ENCODE measurements at regions not wholly inside any gene's neighbourhood (a gene's known extent, or its start where the extent isn't known, plus 50 kb on each side); places are given as distances from the start of the nearest gene placed in this dataset.

GRCh38 chr1:112242470-112242869, 153.5 kb upstream of the CTTNBP2NL start:
- peaks cover 2% of the 10 kb centered on the region for H3K27me3 ChIP-seq
- H3K4me1 ChIP-seq = no peaks in the 10 kb centered on the region
- WGBS = 89% methylated on average over 5 of the region's 5 CpGs
- no peaks in the 10 kb centered on the region for H3K36me3 ChIP-seq
- DNase-seq (ENCODE audit: low spot score in 2 of 2) = no peak
- H3K9me3 ChIP-seq = no peaks in the 10 kb centered on the region
- TF ChIP-seq POLR2A (IDR thresholded peaks at IDR 0.05) (no peak), POLR2AphosphoS5 (IDR thresholded peaks at IDR 0.05) (no peak), CTCF (IDR thresholded peaks at IDR 0.05) (no peak), EP300 (IDR thresholded peaks at IDR 0.05) (no peak)
- H3K27ac ChIP-seq = no peak overlapping the region
- no peak overlapping the region for H3K4me3 ChIP-seq

GRCh38 chr1:112244131-112244530, 151.9 kb upstream of the CTTNBP2NL start:
- WGBS = 92% methylated on average over 3 of the region's 3 CpGs
- no peak for DNase-seq (ENCODE audit: low spot score in 2 of 2)
- Histone ChIP-seq H3K27ac (no peak overlapping the region), H3K4me3 (no peak overlapping the region), H3K27me3 (peaks cover 2% of the 10 kb centered on the region), H3K9me3 (no peaks in the 10 kb centered on the region), H3K4me1 (no peaks in the 10 kb centered on the region), H3K36me3 (no peaks in the 10 kb centered on the region)
- TF ChIP-seq CTCF (IDR thresholded peaks at IDR 0.05) (no peak), EP300 (IDR thresholded peaks at IDR 0.05) (no peak), POLR2A (IDR thresholded peaks at IDR 0.05) (no peak), POLR2AphosphoS5 (IDR thresholded peaks at IDR 0.05) (no peak)

GRCh38 chr1:112245114-112245513, 150.9 kb upstream of the CTTNBP2NL start:
- 78% methylated on average over 2 of the region's 2 CpGs for WGBS
- TF ChIP-seq POLR2AphosphoS5 (IDR thresholded peaks at IDR 0.05) = no peak
- TF ChIP-seq CTCF (IDR thresholded peaks at IDR 0.05) = no peak
- TF ChIP-seq POLR2A (IDR thresholded peaks at IDR 0.05) = no peak
- TF ChIP-seq EP300 (IDR thresholded peaks at IDR 0.05) = no peak
- H3K36me3 ChIP-seq = no peaks in the 10 kb centered on the region
- H3K27me3 ChIP-seq = peaks cover 2% of the 10 kb centered on the region
- no peaks in the 10 kb centered on the region for H3K9me3 ChIP-seq
- no peak overlapping the region for H3K4me3 ChIP-seq
- H3K27ac ChIP-seq = no peak overlapping the region
- DNase-seq (ENCODE audit: low spot score in 2 of 2) = no peak
- H3K4me1 ChIP-seq = no peaks in the 10 kb centered on the region

- Histone ChIP-seq H3K36me3 (no peaks in the 10 kb centered on the region), H3K27me3 (peaks cover 2% of the 10 kb centered on the region), H3K27ac (no peak overlapping the region), H3K4me3 (no peak overlapping the region), H3K4me1 (no peaks in the 10 kb centered on the region), H3K9me3 (no peaks in the 10 kb centered on the region)
- DNase-seq (ENCODE audit: low spot score in 2 of 2) = no peak
- 60% methylated on average over 1 of the region's 2 CpGs for WGBS
- no peak for TF ChIP-seq POLR2A (IDR thresholded peaks at IDR 0.05)
- no peak for TF ChIP-seq EP300 (IDR thresholded peaks at IDR 0.05)
- TF ChIP-seq POLR2AphosphoS5 (IDR thresholded peaks at IDR 0.05) = no peak
- TF ChIP-seq CTCF (IDR thresholded peaks at IDR 0.05) = no peak
These were observed 148.9 kb upstream of the CTTNBP2NL start for GRCh38 chr1:112247036-112247597.

GRCh38 chr1:112247961-112248360, 148.1 kb upstream of the CTTNBP2NL start:
- Histone ChIP-seq H3K36me3 (no peaks in the 10 kb centered on the region), H3K27ac (no peak overlapping the region), H3K9me3 (no peaks in the 10 kb centered on the region), H3K27me3 (peaks cover 2% of the 10 kb centered on the region), H3K4me3 (no peak overlapping the region), H3K4me1 (no peaks in the 10 kb centered on the region)
- DNase-seq (ENCODE audit: low spot score in 2 of 2) = no peak
- TF ChIP-seq EP300 (IDR thresholded peaks at IDR 0.05) (no peak), POLR2AphosphoS5 (IDR thresholded peaks at IDR 0.05) (no peak), CTCF (IDR thresholded peaks at IDR 0.05) (no peak), POLR2A (IDR thresholded peaks at IDR 0.05) (no peak)
- WGBS = 72% methylated on average over 2 of the region's 2 CpGs

Measured in suprapubic skin (tissue), 4 donors.